ENCODE measurements at regions not wholly inside any gene's neighbourhood (a gene's known extent, or its start where the extent isn't known, plus 50 kb on each side); places are given as distances from the start of the nearest gene placed in this dataset.

GRCh38 chr13:111909971-111910671, 156.8 kb upstream of the SOX1 start:
- TF ChIP-seq CTCF (IDR thresholded peaks at IDR 0.05) (no peak), POLR2A (IDR thresholded peaks at IDR 0.05) (no peak), POLR2AphosphoS5 (IDR thresholded peaks at IDR 0.05) (no peak)
